IMR-90 (cell line): ENCODE measurements at regions not wholly inside any gene's neighbourhood (a gene's known extent, or its start where the extent isn't known, plus 50 kb on each side); places are given as distances from the start of the nearest gene placed in this dataset.

Experiments used
- CTCF ChIP-seq: conservative IDR thresholded peaks from 2 replicates; pipeline ENCODE4 v1.5.1; 2012; ENCODE audit warnings: mild to moderate bottlenecking, low read depth, low read length, improper control_type of control experiment
- MAFK ChIP-seq: IDR thresholded peaks from 2 replicates; pipeline ENCODE4 v1.6.1; 2012; ENCODE audit warnings: low read depth, low read length, improper control_type of control experiment
- MAZ ChIP-seq: IDR thresholded peaks from 2 replicates; pipeline ENCODE4 v1.6.1; 2012; ENCODE audit warnings: low read depth, mild to moderate bottlenecking, low read length, improper control_type of control experiment, moderate library complexity, borderline replicate concordance
- MXI1 ChIP-seq: IDR thresholded peaks from 2 replicates; pipeline ENCODE4 v1.6.1; 2012; ENCODE audit warnings: low read depth, mild to moderate bottlenecking, low read length, moderate library complexity, borderline replicate concordance
- NFE2L2 ChIP-seq: fragments of 150-350 bp; IDR thresholded peaks from 2 replicates; pipeline ENCODE4 v1.6.1; 2016; ENCODE audit warnings: low read depth, mild to moderate bottlenecking, low read length
- POLR2A ChIP-seq: IDR thresholded peaks from 2 replicates; pipeline ENCODE4 v1.6.1; 2012; ENCODE audit warnings: mild to moderate bottlenecking, low read depth, low read length
- RAD21 ChIP-seq: IDR thresholded peaks from 2 replicates; pipeline ENCODE4 v1.6.1; 2012; ENCODE audit warnings: low read length, improper control_type of control experiment
- RFX5 ChIP-seq: IDR thresholded peaks from 2 replicates; pipeline ENCODE4 v1.8.0; 2012; ENCODE audit warnings: low read depth, mild to moderate bottlenecking, low read length, moderate library complexity
- SMC3 ChIP-seq: fragments of 150-350 bp; IDR thresholded peaks from 2 replicates; pipeline ENCODE4 v1.6.1; 2016; ENCODE audit warnings: low read depth, mild to moderate bottlenecking, antibody characterized with exemption, low read length, moderate library complexity
- USF2 ChIP-seq: fragments of 150-350 bp; IDR thresholded peaks from 2 replicates; pipeline ENCODE4 v1.6.1; 2017; ENCODE audit warnings: mild to moderate bottlenecking, antibody characterized with exemption, low read length, low read depth

GRCh38 chr12:95393191-95393790 lies 80.7 kb upstream of the METAP2 start:
- no peak for TF ChIP-seq CTCF
- TF ChIP-seq NFE2L2: no peak
- no peak for TF ChIP-seq SMC3
- no peak for TF ChIP-seq RAD21
- no peak for TF ChIP-seq POLR2A
- TF ChIP-seq USF2: no peak
- TF ChIP-seq MXI1: no peak
- TF ChIP-seq MAZ: no peak
- TF ChIP-seq RFX5: no peak
- no peak for TF ChIP-seq MAFK
